Loucy (cell line): ENCODE measurements at regions not wholly inside any gene's neighbourhood (a gene's known extent, or its start where the extent isn't known, plus 50 kb on each side); places are given as distances from the start of the nearest gene placed in this dataset.

ENCODE experiments used
- H2AFZ ChIP-seq: fragments of 200-600 bp; sonication (generic); 2 replicates; pipeline ENCODE4 v1.6.0; 2016; ENCODE audit warnings: antibody characterized with exemption, mild to moderate bottlenecking, low read length, moderate library complexity
- H3F3A ChIP-seq: fragments of 200-600 bp; 2 replicates; pipeline ENCODE4 v1.6.0; 2016; ENCODE audit warnings: antibody characterized with exemption, low read depth, mild to moderate bottlenecking
- H3K27me3 ChIP-seq: fragments of 200-600 bp; sonication (generic); 2 replicates; pipeline ENCODE4 v1.6.1; 2014; ENCODE audit warnings: low read length, mild to moderate bottlenecking; ENCODE audit not compliant: insufficient read depth, poor library complexity, severe bottlenecking
- H3K36me3 ChIP-seq: fragments of 200-600 bp; sonication (generic); 2 replicates; pipeline ENCODE4 v1.6.1; 2016; ENCODE audit warnings: low read length; ENCODE audit not compliant: insufficient read depth
- H3K4me1 ChIP-seq: fragments of 200-600 bp; sonication (generic); 2 replicates; pipeline ENCODE4 v1.5.1; 2014; ENCODE audit warnings: low read length, mild to moderate bottlenecking; ENCODE audit not compliant: insufficient read depth, poor library complexity, severe bottlenecking
- H3K4me2 ChIP-seq: fragments of 200-600 bp; sonication (generic); 2 replicates; pipeline ENCODE4 v1.6.0; 2014; ENCODE audit warnings: antibody characterized with exemption, low read length, low read depth, mild to moderate bottlenecking; ENCODE audit not compliant: poor library complexity, severe bottlenecking
- H3K4me3 ChIP-seq: fragments of 200-600 bp; sonication (generic); 2 replicates; pipeline ENCODE4 v1.5.1; 2014; ENCODE audit warnings: low read length, mild to moderate bottlenecking, mixed read lengths; ENCODE audit not compliant: poor library complexity, severe bottlenecking
- H3K79me2 ChIP-seq: fragments of 200-600 bp; sonication (generic); 2 replicates; pipeline ENCODE4 v1.6.1; 2014; ENCODE audit warnings: low read length; ENCODE audit not compliant: insufficient read depth
- H3K9ac ChIP-seq: fragments of 200-600 bp; sonication (generic); 2 replicates; pipeline ENCODE4 v1.6.0; 2014; ENCODE audit warnings: mild to moderate bottlenecking, low read depth, low read length, moderate library complexity; ENCODE audit not compliant: poor library complexity, severe bottlenecking
- H3K9me2 ChIP-seq: fragments of 200-600 bp; sonication (generic); replicated peaks from 2 replicates; pipeline ENCODE4 v1.6.1; 2016; ENCODE audit warnings: low read depth, low read length, mixed read lengths
- H3K9me3 ChIP-seq: fragments of 200-600 bp; sonication (generic); 2 replicates; pipeline ENCODE4 v1.6.1; 2014; ENCODE audit warnings: mild to moderate bottlenecking, antibody characterized with exemption, low read length, low read depth; ENCODE audit not compliant: insufficient read depth
- H4K20me1 ChIP-seq: fragments of 200-600 bp; sonication (generic); 2 replicates; pipeline ENCODE4 v1.6.0; 2014; ENCODE audit warnings: antibody characterized with exemption, low read length, mild to moderate bottlenecking; ENCODE audit not compliant: insufficient read depth, poor library complexity, severe bottlenecking
- EZH2phosphoT487 ChIP-seq: fragments of 200-600 bp; IDR thresholded peaks from 2 replicates; pipeline ENCODE4 v1.6.1; 2018; ENCODE audit warnings: antibody characterized with exemption, mild to moderate bottlenecking, moderate library complexity, borderline replicate concordance
- TF ChIP-seq, protein P1 (sequence below): fragments of 200-600 bp; sonication (generic); conservative IDR thresholded peaks from 2 replicates; pipeline ENCODE4 v1.5.1; 2014; ENCODE audit warnings: mild to moderate bottlenecking, antibody characterized with exemption, low read length

DNA sequence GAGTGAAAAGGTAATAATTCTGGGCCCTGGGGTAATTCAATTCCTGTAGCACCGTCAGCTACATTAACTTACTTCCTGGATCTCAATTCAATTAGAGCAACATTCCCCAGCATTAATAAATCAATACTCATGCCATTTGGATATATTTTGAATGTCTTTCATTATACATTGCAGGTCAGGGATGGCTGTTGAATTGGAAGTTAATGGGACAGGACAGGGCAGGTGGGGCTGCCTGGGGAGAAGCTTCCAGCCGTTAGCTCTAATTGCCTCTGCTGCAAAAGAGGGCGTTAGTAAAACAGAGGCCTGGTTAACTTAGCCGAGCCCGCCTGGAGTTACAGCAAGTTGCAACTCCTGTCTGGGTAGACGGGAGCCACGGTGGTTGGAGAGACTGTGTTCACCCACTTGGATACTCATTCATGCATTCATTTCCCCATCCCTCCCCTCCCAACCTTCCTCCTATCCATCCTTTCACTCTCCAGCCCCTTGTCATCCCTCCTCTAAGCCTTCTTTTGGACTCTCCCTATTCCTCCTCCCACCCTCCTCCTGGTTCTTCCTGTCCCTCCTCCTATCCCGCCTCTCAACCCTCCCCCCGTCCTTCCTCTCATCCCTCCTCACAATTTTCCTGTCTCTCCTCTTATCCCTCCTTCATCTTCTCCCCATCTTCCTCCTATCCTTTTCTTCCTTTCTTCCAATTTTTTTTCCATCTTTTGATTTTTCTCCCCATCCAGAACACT is 137.6 kb upstream of the RUNX3 start:
- H3K27me3 ChIP-seq: no peaks in the 10 kb centered on the region
- no peak overlapping the region for H3K9ac ChIP-seq
- H3K9me3 ChIP-seq: no peaks in the 10 kb centered on the region
- TF ChIP-seq, protein P1, sequence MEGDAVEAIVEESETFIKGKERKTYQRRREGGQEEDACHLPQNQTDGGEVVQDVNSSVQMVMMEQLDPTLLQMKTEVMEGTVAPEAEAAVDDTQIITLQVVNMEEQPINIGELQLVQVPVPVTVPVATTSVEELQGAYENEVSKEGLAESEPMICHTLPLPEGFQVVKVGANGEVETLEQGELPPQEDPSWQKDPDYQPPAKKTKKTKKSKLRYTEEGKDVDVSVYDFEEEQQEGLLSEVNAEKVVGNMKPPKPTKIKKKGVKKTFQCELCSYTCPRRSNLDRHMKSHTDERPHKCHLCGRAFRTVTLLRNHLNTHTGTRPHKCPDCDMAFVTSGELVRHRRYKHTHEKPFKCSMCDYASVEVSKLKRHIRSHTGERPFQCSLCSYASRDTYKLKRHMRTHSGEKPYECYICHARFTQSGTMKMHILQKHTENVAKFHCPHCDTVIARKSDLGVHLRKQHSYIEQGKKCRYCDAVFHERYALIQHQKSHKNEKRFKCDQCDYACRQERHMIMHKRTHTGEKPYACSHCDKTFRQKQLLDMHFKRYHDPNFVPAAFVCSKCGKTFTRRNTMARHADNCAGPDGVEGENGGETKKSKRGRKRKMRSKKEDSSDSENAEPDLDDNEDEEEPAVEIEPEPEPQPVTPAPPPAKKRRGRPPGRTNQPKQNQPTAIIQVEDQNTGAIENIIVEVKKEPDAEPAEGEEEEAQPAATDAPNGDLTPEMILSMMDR: no peak
- no peak for TF ChIP-seq EZH2phosphoT487
- no peaks in the 10 kb centered on the region for H3K9me2 ChIP-seq
- H3K36me3 ChIP-seq: no peaks in the 10 kb centered on the region
- no peaks in the 10 kb centered on the region for H3K4me1 ChIP-seq
- no peaks in the 10 kb centered on the region for H3F3A ChIP-seq
- H3K4me3 ChIP-seq: no peak overlapping the region
- H3K4me2 ChIP-seq: no peak overlapping the region
- no peaks in the 10 kb centered on the region for H3K79me2 ChIP-seq
- no peaks in the 10 kb centered on the region for H4K20me1 ChIP-seq
- H2AFZ ChIP-seq: no peak overlapping the region

DNA sequence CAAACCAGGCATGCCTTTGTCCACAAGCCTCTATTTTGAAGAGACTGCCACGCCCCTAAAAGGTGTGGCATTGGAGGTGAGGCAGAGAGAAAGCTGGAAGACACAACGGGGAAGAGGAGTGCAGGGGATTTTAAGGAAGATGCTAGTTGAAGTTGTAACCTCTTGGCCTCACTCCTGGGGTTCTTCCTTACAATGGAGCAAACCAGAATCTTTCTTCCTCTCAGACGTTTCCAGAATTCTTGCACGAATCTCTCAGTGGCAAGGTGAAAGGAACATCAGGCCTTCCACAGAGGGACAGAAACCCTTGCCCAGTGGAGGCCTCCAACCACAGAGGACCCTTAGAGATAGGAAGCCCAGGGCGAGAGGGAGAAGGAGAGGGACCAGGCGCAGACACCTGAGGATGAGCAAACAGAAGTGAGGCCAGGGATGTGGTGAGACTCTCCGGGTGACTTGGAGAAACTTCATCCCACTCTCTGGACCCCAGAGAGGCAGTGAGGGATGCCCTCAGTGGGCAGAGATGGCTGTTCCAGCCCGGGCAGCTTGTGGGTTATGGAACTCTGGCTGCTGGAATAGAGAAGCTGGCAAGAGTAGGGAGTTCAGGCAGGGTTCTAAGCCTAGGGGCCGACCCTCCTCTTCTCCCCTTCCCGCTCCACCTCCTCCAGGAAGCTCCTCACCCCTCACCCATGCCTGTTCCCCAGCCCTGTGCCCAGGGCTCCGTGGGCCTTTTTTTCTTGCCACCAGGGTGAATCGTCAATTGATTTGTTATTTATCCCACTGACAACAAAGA is 136.8 kb upstream of the RUNX3 start:
- H3K9ac ChIP-seq: no peak overlapping the region
- H3K36me3 ChIP-seq: no peaks in the 10 kb centered on the region
- no peaks in the 10 kb centered on the region for H3K27me3 ChIP-seq
- H4K20me1 ChIP-seq: no peaks in the 10 kb centered on the region
- no peaks in the 10 kb centered on the region for H3K9me3 ChIP-seq
- no peak overlapping the region for H3K4me2 ChIP-seq
- no peak overlapping the region for H2AFZ ChIP-seq
- H3K4me1 ChIP-seq: no peaks in the 10 kb centered on the region
- H3F3A ChIP-seq: no peaks in the 10 kb centered on the region
- H3K79me2 ChIP-seq: no peaks in the 10 kb centered on the region
- TF ChIP-seq EZH2phosphoT487: no peak
- TF ChIP-seq, protein P1: no peak
- H3K9me2 ChIP-seq: no peaks in the 10 kb centered on the region
- no peak overlapping the region for H3K4me3 ChIP-seq

DNA sequence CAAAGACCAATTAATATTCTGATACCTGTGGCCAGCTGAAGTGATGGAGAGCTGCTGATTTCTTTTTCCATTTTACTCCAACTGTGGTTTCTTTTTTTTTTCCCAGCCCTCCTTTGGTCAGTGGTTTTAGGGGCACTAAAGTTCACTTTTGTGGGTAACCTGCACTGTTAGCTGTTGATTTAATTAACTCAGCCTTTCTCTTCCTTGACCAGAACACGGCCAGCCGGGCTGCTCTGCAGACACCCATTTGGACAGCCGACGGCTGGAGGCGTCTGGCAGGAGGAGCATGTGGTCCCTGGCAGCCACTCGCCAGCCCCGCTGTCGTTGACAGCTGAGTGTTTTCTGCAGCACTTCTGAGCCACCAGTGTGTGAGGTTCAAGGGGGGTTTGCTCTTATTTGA is 136.2 kb upstream of the RUNX3 start:
- no peak for TF ChIP-seq EZH2phosphoT487
- H3K9me3 ChIP-seq: no peaks in the 10 kb centered on the region
- no peaks in the 10 kb centered on the region for H3K27me3 ChIP-seq
- no peaks in the 10 kb centered on the region for H3K79me2 ChIP-seq
- no peak overlapping the region for H3K9ac ChIP-seq
- H4K20me1 ChIP-seq: no peaks in the 10 kb centered on the region
- H3K4me3 ChIP-seq: no peak overlapping the region
- H3K4me2 ChIP-seq: no peak overlapping the region
- no peaks in the 10 kb centered on the region for H3F3A ChIP-seq
- no peaks in the 10 kb centered on the region for H3K36me3 ChIP-seq
- H3K4me1 ChIP-seq: no peaks in the 10 kb centered on the region
- H2AFZ ChIP-seq: no peak overlapping the region
- no peaks in the 10 kb centered on the region for H3K9me2 ChIP-seq
